Neutrophil (primary cell): ENCODE measurements at regions not wholly inside any gene's neighbourhood (a gene's known extent, or its start where the extent isn't known, plus 50 kb on each side); places are given as distances from the start of the nearest gene placed in this dataset.

Experiments used
- H3K27ac ChIP-seq: fragments of 200-600 bp; sonication (generic); 2 replicates; pipeline ENCODE4 v1.5.1; 2016; ENCODE audit warnings: mild to moderate bottlenecking, moderate library complexity
- H3K27me3 ChIP-seq: fragments of 200-600 bp; sonication (generic); 2 replicates; pipeline ENCODE4 v1.6.0; 2016; ENCODE audit warnings: mild to moderate bottlenecking
- H3K36me3 ChIP-seq: fragments of 200-600 bp; sonication (generic); 2 replicates; pipeline ENCODE4 v1.5.1; 2017
- H3K4me1 ChIP-seq, 2 experiments: fragments of 200-600 bp in 1 of 2; sonication (generic) in 1 of 2; 1 replicate in 1 of 2; 2 replicates in 1 of 2; pipeline versions ENCODE4 v1.5.1 to v1.6.1; 2013 to 2016; ENCODE audit warnings: low read depth in 1 of 2, low read length in 1 of 2, mild to moderate bottlenecking in 1 of 2, moderate library complexity in 1 of 2; ENCODE audit not compliant: control insufficient read depth in 1 of 2, insufficient read depth in 1 of 2
- H3K4me3 ChIP-seq, 2 experiments: fragments of 200-600 bp in 1 of 2; sonication (generic) in 1 of 2; 1 replicate in 1 of 2; 2 replicates in 1 of 2; pipeline ENCODE4 v1.5.1; 2013 to 2016; ENCODE audit warnings: low read depth in 1 of 2, low read length in 1 of 2, mild to moderate bottlenecking in 1 of 2, moderate library complexity in 1 of 2
- H3K9me3 ChIP-seq: fragments of 200-600 bp; sonication (generic); 2 replicates; pipeline ENCODE4 v1.5.1; 2016
- TF ChIP-seq, protein P1 (sequence below): fragments of 200-600 bp; sonication (generic); IDR thresholded peaks from 2 replicates; pipeline ENCODE4 v1.5.1; 2016; ENCODE audit warnings: antibody characterized with exemption

- no peak overlapping the region for H3K4me3 ChIP-seq
- H3K4me1 ChIP-seq, result no peaks in the 10 kb centered on the region
- no peaks in the 10 kb centered on the region for H3K27me3 ChIP-seq
- TF ChIP-seq, protein P1, sequence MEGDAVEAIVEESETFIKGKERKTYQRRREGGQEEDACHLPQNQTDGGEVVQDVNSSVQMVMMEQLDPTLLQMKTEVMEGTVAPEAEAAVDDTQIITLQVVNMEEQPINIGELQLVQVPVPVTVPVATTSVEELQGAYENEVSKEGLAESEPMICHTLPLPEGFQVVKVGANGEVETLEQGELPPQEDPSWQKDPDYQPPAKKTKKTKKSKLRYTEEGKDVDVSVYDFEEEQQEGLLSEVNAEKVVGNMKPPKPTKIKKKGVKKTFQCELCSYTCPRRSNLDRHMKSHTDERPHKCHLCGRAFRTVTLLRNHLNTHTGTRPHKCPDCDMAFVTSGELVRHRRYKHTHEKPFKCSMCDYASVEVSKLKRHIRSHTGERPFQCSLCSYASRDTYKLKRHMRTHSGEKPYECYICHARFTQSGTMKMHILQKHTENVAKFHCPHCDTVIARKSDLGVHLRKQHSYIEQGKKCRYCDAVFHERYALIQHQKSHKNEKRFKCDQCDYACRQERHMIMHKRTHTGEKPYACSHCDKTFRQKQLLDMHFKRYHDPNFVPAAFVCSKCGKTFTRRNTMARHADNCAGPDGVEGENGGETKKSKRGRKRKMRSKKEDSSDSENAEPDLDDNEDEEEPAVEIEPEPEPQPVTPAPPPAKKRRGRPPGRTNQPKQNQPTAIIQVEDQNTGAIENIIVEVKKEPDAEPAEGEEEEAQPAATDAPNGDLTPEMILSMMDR, result no peak
- no peak overlapping the region for H3K27ac ChIP-seq
- no peaks in the 10 kb centered on the region for H3K36me3 ChIP-seq
- peaks cover 12% of the 10 kb centered on the region for H3K9me3 ChIP-seq
Observed at GRCh38 chr15:25186411-25186810, 231.6 kb downstream of the SNRPN start.

DNA sequence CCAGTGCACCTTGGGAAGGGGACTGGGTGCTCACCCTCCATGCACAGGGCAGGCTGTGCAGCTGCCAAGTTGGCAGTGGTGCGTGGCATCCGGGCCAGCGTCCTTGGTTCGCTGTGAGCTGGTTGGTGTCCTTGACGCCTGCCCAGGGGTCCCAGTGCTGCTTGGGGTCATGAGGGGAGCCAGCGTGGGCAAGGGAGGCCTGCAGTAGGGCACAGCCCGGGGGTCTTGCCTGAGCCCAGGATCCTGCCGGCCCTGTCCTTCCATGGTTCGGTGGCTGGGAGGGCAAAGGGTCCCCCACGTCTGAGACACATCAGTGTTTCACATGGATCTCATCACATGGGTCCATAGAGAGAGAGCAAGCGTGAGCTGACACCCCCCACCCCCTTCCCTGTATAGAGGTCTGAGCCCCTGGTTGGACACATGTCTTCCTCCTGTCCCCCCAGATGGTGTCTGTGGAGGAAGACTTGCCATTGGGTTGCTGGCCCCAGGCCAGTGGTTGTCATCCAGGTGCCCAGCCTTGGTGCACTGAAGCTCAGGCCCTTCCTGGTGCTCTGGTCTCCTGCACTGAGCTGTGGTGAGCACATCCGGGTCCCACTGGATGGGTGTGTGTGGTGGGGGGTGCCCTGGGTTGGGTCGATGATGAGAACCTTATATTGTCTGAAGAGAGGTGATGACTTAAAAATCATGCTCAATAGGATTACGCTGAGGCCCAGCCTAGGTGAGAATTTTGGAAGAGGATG is 232.3 kb downstream of the SNRPN start:
- H3K27ac ChIP-seq, result no peak overlapping the region
- H3K27me3 ChIP-seq, result no peaks in the 10 kb centered on the region
- H3K9me3 ChIP-seq, result peaks cover 12% of the 10 kb centered on the region
- H3K4me3 ChIP-seq, result no peak overlapping the region
- no peaks in the 10 kb centered on the region for H3K4me1 ChIP-seq
- TF ChIP-seq, protein P1, result no peak
- no peaks in the 10 kb centered on the region for H3K36me3 ChIP-seq

GRCh38 chr15:25188051-25188450 is 233.3 kb downstream of the SNRPN start:
- peaks cover 8% of the 10 kb centered on the region for H3K9me3 ChIP-seq
- TF ChIP-seq, protein P1, result no peak
- no peaks in the 10 kb centered on the region for H3K36me3 ChIP-seq
- H3K27me3 ChIP-seq, result no peaks in the 10 kb centered on the region
- no peaks in the 10 kb centered on the region for H3K4me1 ChIP-seq
- H3K4me3 ChIP-seq, result no peak overlapping the region
- H3K27ac ChIP-seq, result no peak overlapping the region

GRCh38 chr15:25188551-25189101 is 233.8 kb downstream of the SNRPN start:
- H3K9me3 ChIP-seq, result peaks cover 5% of the 10 kb centered on the region
- no peak overlapping the region for H3K27ac ChIP-seq
- TF ChIP-seq, protein P1, result no peak
- H3K4me3 ChIP-seq, result no peak overlapping the region
- no peaks in the 10 kb centered on the region for H3K4me1 ChIP-seq
- H3K27me3 ChIP-seq, result no peaks in the 10 kb centered on the region
- H3K36me3 ChIP-seq, result no peaks in the 10 kb centered on the region

DNA sequence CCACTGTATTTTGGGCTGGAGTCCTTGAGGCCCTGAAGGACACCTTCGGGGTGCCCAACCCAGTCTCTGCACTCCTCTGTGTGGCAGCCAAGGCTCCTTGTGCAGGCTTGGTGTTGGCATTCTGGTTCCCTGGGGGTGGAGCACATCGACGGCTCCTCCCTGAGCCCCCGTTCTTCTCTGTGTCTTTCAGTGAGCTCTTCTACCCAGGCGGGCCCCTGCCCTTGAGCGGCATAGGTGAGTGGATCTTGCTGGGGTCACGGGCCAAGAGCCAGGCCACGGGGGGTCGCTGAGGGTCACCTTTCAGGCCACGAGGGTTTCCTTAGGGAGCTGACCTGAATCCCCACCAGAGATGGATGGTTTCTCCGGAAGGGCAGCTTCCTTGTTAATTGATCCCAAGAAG is 234.8 kb downstream of the SNRPN start:
- H3K4me3 ChIP-seq, result no peak overlapping the region
- no peak overlapping the region for H3K27ac ChIP-seq
- H3K36me3 ChIP-seq, result no peaks in the 10 kb centered on the region
- no peaks in the 10 kb centered on the region for H3K4me1 ChIP-seq
- TF ChIP-seq, protein P1, result no peak
- H3K27me3 ChIP-seq, result no peaks in the 10 kb centered on the region
- H3K9me3 ChIP-seq, result no peaks in the 10 kb centered on the region
